GM21381 (cell line): ENCODE measurements at regions not wholly inside any gene's neighbourhood (a gene's known extent, or its start where the extent isn't known, plus 50 kb on each side); places are given as distances from the start of the nearest gene placed in this dataset.

Experiments used
- ATAC-seq: cut with Tn5 transposase; IDR thresholded peaks from one replicate; pipeline ENCODE4 v1.9.1; 2021; ENCODE audit warnings: mild to moderate bottlenecking, moderate library complexity; ENCODE audit not compliant: unreplicated experiment

- no peak for ATAC-seq
These were observed 431.5 kb downstream of the DCDC2C start for GRCh38 chr2:4134551-4135550.

GRCh38 chr2:4135765-4136164 lies 432.4 kb downstream of the DCDC2C start:
- no peak for ATAC-seq

- ATAC-seq, result no peak
These were observed 435.9 kb downstream of the DCDC2C start for GRCh38 chr2:4139316-4139715.

DNA sequence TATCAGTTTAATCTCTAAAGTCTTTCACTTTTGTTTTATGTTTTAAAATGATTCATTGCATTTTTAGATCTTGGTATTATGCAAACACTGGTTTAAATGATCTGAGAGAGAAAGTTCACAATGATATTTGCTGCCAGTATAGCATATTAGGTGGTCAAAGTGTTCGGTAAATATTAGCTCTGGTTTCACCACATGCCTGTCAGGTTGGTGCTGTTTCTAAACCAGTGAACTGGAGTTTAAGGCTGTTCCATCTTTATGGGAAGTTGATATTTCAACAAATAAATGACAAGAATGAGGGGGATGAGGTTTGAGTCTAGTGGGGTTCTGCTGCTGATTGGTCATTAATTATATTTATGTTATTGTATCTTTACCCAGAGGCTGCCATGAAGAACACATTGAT lies 436.4 kb downstream of the DCDC2C start:
- no peak for ATAC-seq

GRCh38 chr2:4140281-4140970 lies 437.1 kb downstream of the DCDC2C start:
- no peak for ATAC-seq

DNA sequence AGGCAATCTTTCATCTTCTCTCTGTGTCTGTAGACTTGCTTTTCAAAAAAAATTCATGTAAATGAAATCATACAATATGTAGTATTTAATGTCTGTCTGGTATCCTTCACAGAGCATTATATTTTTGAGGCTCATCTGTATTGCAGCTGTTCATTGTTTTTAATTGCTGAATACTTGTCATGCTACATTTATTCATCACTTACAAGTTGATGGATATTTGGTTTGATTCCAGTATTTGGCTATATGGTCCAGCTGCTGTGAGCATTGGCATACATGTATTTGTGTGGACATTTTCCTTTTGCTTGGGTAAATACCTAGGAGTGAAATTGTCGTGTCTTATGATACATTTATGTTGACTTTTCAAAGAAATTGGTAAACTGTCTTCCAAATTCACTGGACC lies 441.4 kb downstream of the DCDC2C start:
- ATAC-seq, result no peak

DNA sequence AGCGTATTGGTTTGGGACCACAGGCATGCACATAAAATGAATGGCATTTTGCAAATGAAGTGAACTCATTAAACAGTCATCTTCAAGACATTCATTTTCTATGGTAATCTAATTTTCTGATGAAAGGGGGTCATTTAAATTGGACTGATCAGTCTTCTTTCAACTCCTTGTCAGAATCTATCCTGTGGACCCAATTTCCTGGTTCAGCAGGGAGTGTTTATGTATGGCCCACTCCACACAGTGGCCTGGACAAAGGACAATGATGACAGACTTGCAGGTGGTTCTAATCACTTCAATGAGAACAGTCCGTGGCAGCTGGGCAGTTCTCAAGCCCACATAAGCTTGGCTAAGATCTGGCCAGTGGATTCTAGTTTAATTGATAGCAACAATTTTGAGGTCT lies 448.1 kb downstream of the DCDC2C start:
- ATAC-seq, result no peak

DNA sequence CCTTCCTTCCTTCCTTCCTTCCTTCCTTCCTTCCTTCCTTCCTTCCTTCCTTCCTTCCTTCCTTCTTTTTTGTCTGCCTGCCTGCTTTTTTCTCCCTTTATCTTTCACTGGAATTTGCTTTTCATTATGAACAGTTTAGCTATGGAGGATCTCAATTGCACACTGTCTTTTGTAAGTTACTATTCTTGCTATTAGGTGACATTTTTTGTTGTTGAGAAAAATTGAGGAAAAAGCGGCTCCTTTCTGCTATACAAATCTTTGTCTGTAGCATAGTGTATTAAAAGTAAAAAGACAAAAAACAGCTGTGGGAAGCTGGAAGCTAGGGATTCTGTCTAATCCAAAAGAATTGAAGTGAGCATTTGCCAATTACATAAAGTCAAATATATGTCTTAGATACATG lies 448.7 kb downstream of the DCDC2C start:
- ATAC-seq, result no peak

DNA sequence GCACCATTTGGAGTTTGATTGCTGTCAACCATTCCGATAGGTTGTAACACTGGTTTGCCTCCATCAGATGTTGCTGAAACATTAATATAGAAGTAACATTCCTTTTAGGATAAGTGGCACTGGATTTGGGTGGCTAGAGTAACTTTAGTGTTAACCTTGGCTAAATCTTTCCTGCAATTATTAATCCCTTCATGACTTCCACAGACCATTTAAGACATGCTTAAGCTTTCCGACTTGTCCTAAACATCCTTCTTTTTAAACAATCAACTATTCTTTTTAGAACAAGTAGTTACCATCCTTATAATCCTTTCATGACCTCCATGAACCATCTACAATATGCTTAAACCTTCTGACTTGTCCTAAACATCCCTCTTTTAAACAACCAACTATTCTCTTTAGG lies 465.5 kb downstream of the DCDC2C start:
- no peak for ATAC-seq

- ATAC-seq, result no peak
These were observed 471.4 kb downstream of the DCDC2C start for GRCh38 chr2:4174796-4175195.

- no peak for ATAC-seq
These were observed 472.0 kb downstream of the DCDC2C start for GRCh38 chr2:4175343-4175742.

GRCh38 chr2:4180631-4181030 lies 477.3 kb downstream of the DCDC2C start:
- no peak for ATAC-seq

DNA sequence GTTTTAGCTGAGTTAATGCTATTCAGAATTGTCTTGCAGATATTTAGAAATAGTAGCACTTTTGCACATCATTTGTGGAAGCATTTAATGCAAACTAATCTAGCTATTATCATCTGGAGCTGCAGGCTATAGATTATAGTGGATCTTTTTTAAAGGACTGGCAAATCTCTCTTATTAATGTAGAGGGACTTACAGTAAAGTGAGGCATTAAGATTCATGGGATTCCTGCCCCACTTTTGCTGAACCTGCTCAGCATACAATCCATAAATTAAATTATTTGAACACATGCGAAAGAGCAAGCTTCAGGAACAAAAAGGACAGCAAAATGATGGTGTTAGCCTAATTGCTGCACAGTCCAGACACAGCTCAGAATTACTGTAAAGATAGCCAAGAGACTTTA lies 477.7 kb downstream of the DCDC2C start:
- ATAC-seq, result no peak

GRCh38 chr2:4188561-4188960 lies 485.2 kb downstream of the DCDC2C start:
- ATAC-seq, result no peak

DNA sequence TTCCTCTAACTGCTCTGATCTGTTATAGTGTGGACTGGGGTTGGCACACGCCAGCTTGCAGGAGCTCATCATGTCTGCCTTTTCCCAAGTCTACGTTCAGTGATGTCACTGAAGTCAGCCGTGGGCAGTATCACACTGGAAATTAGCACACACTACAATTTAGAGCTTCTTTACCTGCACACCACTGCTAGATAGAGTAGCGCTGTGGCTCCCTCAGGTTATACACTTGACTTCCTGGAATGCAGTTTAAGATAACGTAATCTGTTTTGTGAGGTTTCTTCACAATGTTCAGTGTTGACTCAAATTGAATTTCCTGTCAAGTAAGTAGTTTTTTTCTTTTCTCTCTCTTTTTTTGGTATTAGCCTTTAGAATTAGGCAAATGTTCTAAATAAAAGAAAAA lies 487.2 kb downstream of the DCDC2C start:
- ATAC-seq, result no peak

- no peak for ATAC-seq
These were observed 488.7 kb downstream of the DCDC2C start for GRCh38 chr2:4192119-4192518.

GRCh38 chr2:4214444-4215205 lies 511.2 kb downstream of the DCDC2C start:
- no peak for ATAC-seq

DNA sequence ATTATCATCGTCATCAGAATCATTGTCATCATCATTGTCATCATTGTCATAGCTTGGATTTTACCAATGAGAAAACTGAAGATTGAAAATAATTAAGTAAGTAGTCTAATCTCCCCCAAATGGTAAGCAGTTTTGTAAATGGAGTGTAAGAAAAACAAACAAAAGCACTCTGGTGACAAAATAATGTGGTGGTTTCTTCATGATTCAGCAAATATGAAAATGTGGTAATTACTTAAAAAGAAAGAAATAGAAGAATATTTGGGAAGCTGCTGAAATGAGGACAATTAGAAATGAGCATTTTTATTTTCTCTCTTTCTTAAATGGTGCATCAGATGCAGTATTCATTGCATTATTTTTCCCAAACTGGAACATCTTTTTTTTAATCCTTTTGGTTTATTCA lies 514.4 kb downstream of the DCDC2C start:
- no peak for ATAC-seq

GRCh38 chr2:4219101-4219500 lies 515.7 kb downstream of the DCDC2C start:
- no peak for ATAC-seq

GRCh38 chr2:4219571-4219970 lies 516.2 kb downstream of the DCDC2C start:
- ATAC-seq, result no peak

- ATAC-seq, result no peak
These were observed 518.1 kb downstream of the DCDC2C start for GRCh38 chr2:4221434-4221833.
